ENCODE measurements at regions not wholly inside any gene's neighbourhood (a gene's known extent, or its start where the extent isn't known, plus 50 kb on each side); places are given as distances from the start of the nearest gene placed in this dataset.

DNA sequence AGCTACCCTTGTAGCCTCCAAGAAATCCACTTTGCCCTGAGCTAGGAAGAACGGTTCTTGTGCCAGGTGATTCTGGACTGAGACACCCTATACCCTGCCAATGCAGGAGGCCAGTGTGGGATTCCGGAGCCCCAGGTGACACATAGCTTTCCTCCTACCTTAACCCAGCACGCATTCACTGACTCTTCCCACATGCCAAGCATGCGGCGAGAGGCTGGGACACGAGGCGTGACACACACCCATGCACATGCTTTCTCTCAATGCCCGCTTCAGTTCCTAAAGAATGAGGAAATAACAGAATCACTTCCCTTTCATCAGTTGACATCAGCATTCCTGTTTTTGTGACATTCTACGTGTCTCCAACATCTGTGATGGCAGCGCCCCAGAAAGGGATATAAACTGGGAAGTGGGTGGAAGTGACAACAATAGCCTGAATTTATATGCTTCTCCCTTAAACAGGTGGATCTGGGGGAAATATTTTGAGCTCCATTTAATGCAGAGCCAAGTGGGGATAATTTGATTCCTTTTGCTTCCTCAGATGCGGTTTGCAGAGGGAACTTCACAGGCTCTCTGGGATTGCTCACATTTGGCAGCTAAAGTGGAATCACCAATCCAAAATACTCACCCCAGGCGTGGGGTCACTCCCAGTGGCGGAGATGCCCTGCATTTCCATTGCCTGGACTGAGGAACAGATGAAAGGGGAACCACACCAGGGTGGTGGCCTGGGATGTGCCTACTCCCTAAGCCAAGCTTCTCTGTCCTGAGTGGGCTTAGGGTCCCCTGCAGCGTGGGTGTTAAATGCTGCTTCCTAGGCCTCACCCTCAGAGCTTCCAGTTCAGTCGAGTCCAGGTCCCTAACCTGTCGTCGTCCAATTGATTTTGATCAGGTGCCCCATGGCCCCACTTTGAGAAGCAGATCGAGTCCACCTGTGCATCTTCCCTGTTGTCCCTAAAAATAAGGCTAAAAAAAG lies 445.1 kb downstream of the SIPA1L2 start:
- Histone ChIP-seq H3K79me2 (ENCODE audit: control insufficient read depth, insufficient read depth, low read length) (no peaks in the 10 kb centered on the region), H3K4me2 (ENCODE audit: insufficient read depth, low read length) (no peak overlapping the region), H3K36me3 (ENCODE audit: control insufficient read depth in 2 of 2, extremely low read depth in 1 of 2, insufficient read depth in 2 of 2, low read length in 2 of 2) (no peaks in the 10 kb centered on the region), H3K4me3 (replicated peaks in 1 of 3; ENCODE audit: insufficient read depth in 1 of 3, low read depth in 1 of 3, low read length in 3 of 3) (no peak overlapping the region), H3K9me1 (replicated peaks; ENCODE audit: control insufficient read depth, extremely low read depth, insufficient read depth, low read length) (no peaks in the 10 kb centered on the region), H3K9me3 (replicated peaks; ENCODE audit: control insufficient read depth, insufficient read depth, low read length) (no peaks in the 10 kb centered on the region), H3K27ac (ENCODE audit: insufficient read depth, low read depth, low read length) (no peak overlapping the region), H3K4me1 (ENCODE audit: control insufficient read depth, extremely low read depth, insufficient read depth, low read length) (no peaks in the 10 kb centered on the region), H3K9ac (replicated peaks; ENCODE audit: extremely low read depth, insufficient read depth, low read length) (no peak overlapping the region), H4K20me1 (replicated peaks; ENCODE audit: control insufficient read depth, extremely low read depth, insufficient read depth, low read length) (no peaks in the 10 kb centered on the region), H3K27me3 (ENCODE audit: control insufficient read depth in 2 of 2, insufficient read depth in 2 of 2, low read length in 2 of 2) (no peaks in the 10 kb centered on the region), H2AFZ (ENCODE audit: low read depth, low read length) (no peak overlapping the region)
- CTCF ChIA-PET, result no interaction called here
- POLR2A ChIA-PET, result no interaction called here
- intact Hi-C loops (cut with micrococcal nuclease), result loop anchor here (10.0 kb wide), 1 partner anchor 430 kb away; no protein-coding TSS in a partner anchor
- no peak for DNase-seq (ENCODE audit: low read depth, low spot score)
- FAIRE-seq, result no peak
- no peak for TF ChIP-seq FOS (IDR thresholded peaks at IDR 0.05; ENCODE audit: borderline replicate concordance, insufficient read depth, low read length)
- TF ChIP-seq, protein P1, sequence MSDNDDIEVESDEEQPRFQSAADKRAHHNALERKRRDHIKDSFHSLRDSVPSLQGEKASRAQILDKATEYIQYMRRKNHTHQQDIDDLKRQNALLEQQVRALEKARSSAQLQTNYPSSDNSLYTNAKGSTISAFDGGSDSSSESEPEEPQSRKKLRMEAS (IDR thresholded peaks at IDR 0.05; ENCODE audit: insufficient read depth, insufficient read length), result no peak
- TF ChIP-seq CTCF (IDR thresholded peaks at IDR 0.05; ENCODE audit: extremely low read depth in 1 of 2, insufficient read depth in 1 of 2, low read depth in 1 of 2, low read length in 2 of 2), result no peak
- no peak for TF ChIP-seq MYC (IDR thresholded peaks at IDR 0.05; ENCODE audit: low read depth, low read length)
- TF ChIP-seq POLR2A (IDR thresholded peaks at IDR 0.05; ENCODE audit: low read depth, low read length), result no peak
- TF ChIP-seq POLR2AphosphoS5 (IDR thresholded peaks at IDR 0.05; ENCODE audit: insufficient read depth, low read depth, low read length), result no peak
- TF ChIP-seq JUN (IDR thresholded peaks at IDR 0.05; ENCODE audit: borderline replicate concordance, insufficient read depth, insufficient read length, low read depth), result no peak
- TF ChIP-seq GATA2 (IDR thresholded peaks at IDR 0.05; ENCODE audit: insufficient read depth, insufficient read length, low read depth, low read length), result no peak
- no peak for TF ChIP-seq EZH2 (IDR thresholded peaks at IDR 0.05; ENCODE audit: borderline replicate concordance, low read depth, low read length, severe bottlenecking)
- dilution Hi-C loops (cut with MboI; ENCODE audit: extremely low pct_ligation_motif_present, low sequenced_read_pairs), result no loop called here
- BruUV-seq (replicated peaks), result no TSS peak

Data from endothelial cell of umbilical vein (primary cell).